Hepatocyte (in vitro differentiated cells): ENCODE measurements at regions not wholly inside any gene's neighbourhood (a gene's known extent, or its start where the extent isn't known, plus 50 kb on each side); places are given as distances from the start of the nearest gene placed in this dataset.
"Not testable (repeated sequence)": the region's sequence is repeated elsewhere in the genome, so short reads cannot be mapped to it uniquely, and the experiment has no call there.

ENCODE experiments used
- CTCF ChIP-seq: fragments of 200-600 bp; sonication (generic); IDR thresholded peaks from 2 replicates; pipeline ENCODE4 v1.5.1; 2016; ENCODE audit warnings: antibody characterized with exemption, mild to moderate bottlenecking; ENCODE audit not compliant: poor library complexity
- EZH2 ChIP-seq: fragments of 200-600 bp; sonication (generic); IDR thresholded peaks from 2 replicates; pipeline ENCODE4 v1.6.1; 2016; ENCODE audit warnings: antibody characterized with exemption, mild to moderate bottlenecking, borderline replicate concordance
- EZH2phosphoT487 ChIP-seq: fragments of 200-600 bp; sonication (generic); IDR thresholded peaks from one replicate; pipeline ENCODE4 v1.6.1; 2018; ENCODE audit warnings: antibody characterized with exemption, mild to moderate bottlenecking, low read depth, moderate library complexity; ENCODE audit not compliant: unreplicated experiment, severe bottlenecking

- not testable (repeated sequence) for TF ChIP-seq CTCF, EZH2phosphoT487, EZH2
These were observed 637.5 kb downstream of the TP53TG3F start for GRCh38 chr16:34096911-34097310.
